AG04450 (cell line): ENCODE measurements at regions not wholly inside any gene's neighbourhood (a gene's known extent, or its start where the extent isn't known, plus 50 kb on each side); places are given as distances from the start of the nearest gene placed in this dataset.

Experiments used
- CTCF ChIA-PET: fragments of 300-600, 350-600 bp; formaldehyde crosslinking; extraction: SDS; loops from one replicate; lab custom pipeline; 2022; ENCODE audit warnings: antibody characterized with exemption, inconsistent platforms; lab: Charles Lee
- POLR2A ChIA-PET: fragments of 350-600 bp; formaldehyde crosslinking; extraction: SDS; loops from one replicate; lab custom pipeline; 2021; ENCODE audit warnings: antibody characterized with exemption, inconsistent platforms; lab: Yijun Ruan, JAX
- DNase-seq: peaks from one replicate; pipeline ENCODE4 v3.0.0-alpha.2; 2011; ENCODE audit warnings: low read depth, low spot score
- H3K27ac ChIP-seq: one replicate; pipeline ENCODE4 v1.5.1; 2012; ENCODE audit warnings: low read depth, low read length, control low read depth
- H3K27me3 ChIP-seq: one replicate; pipeline ENCODE4 v1.6.0; 2012; ENCODE audit warnings: low read length; ENCODE audit not compliant: control insufficient read depth, insufficient read depth
- H3K4me3 ChIP-seq: 2 replicates; pipeline ENCODE4 v1.5.1; 2011; ENCODE audit warnings: mild to moderate bottlenecking, low read depth, low read length, control low read depth
- H3K9me3 ChIP-seq: 2 replicates; pipeline ENCODE4 v1.5.1; 2012; ENCODE audit warnings: low read length; ENCODE audit not compliant: control insufficient read depth, insufficient read depth
- CTCF ChIP-seq: IDR thresholded peaks from 2 replicates; pipeline ENCODE4 v1.5.1; 2011; ENCODE audit warnings: low read depth, low read length, control low read depth, inconsistent platforms

- Histone ChIP-seq H3K4me3 (no peak overlapping the region), H3K27ac (no peak overlapping the region), H3K9me3 (no peaks in the 10 kb centered on the region), H3K27me3 (no peaks in the 10 kb centered on the region)
- TF ChIP-seq CTCF = no peak
- ChIA-PET POLR2A (no interaction called here), CTCF (no interaction called here)
- no peak for DNase-seq
Measured at GRCh38 chr6:66326228-66326627, 619.2 kb upstream of the EYS start.

GRCh38 chr6:66321017-66321416, 614.0 kb upstream of the EYS start:
- ChIA-PET POLR2A (no interaction called here), CTCF (no interaction called here)
- H3K9me3 ChIP-seq = no peaks in the 10 kb centered on the region
- TF ChIP-seq CTCF = no peak
- H3K27me3 ChIP-seq = no peaks in the 10 kb centered on the region
- no peak for DNase-seq
- no peak overlapping the region for H3K27ac ChIP-seq
- H3K4me3 ChIP-seq = no peak overlapping the region

GRCh38 chr6:66307490-66307889, 600.5 kb upstream of the EYS start:
- H3K4me3 ChIP-seq = no peak overlapping the region
- peaks cover 4% of the 10 kb centered on the region; the same call in 1 of the 2 replicates for H3K9me3 ChIP-seq
- H3K27ac ChIP-seq = no peak overlapping the region
- TF ChIP-seq CTCF = no peak
- no peaks in the 10 kb centered on the region for H3K27me3 ChIP-seq
- POLR2A ChIA-PET = no interaction called here
- CTCF ChIA-PET = no interaction called here
- no peak for DNase-seq

- no peak overlapping the region for H3K27ac ChIP-seq
- ChIA-PET POLR2A (no interaction called here), CTCF (no interaction called here)
- TF ChIP-seq CTCF = no peak
- H3K4me3 ChIP-seq = no peak overlapping the region
- no peaks in the 10 kb centered on the region for H3K27me3 ChIP-seq
- no peak for DNase-seq
- H3K9me3 ChIP-seq = no peaks in the 10 kb centered on the region
Measured at GRCh38 chr6:66291905-66292304, 584.9 kb upstream of the EYS start.

DNA sequence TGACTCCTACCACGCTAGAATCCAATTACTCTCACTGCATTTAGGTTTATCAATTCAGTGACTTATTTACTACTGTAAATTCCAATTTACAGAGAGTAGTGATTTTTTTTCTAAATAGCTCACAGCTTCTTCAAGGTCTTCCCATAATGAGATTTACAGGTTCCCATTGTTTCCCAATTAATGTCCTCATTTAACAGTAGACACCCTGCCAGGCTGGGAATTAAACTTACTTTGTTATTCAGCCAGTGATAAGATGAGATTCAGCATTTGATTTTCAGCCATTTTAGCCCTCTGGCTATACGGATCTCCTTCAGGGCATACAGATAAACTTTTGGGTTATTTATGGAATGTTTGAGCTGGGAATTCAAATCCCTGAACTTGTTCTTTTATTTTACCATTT, 582.9 kb upstream of the EYS start:
- no peaks in the 10 kb centered on the region for H3K27me3 ChIP-seq
- DNase-seq = no peak
- H3K4me3 ChIP-seq = no peak overlapping the region
- ChIA-PET CTCF (no interaction called here), POLR2A (no interaction called here)
- TF ChIP-seq CTCF = no peak
- no peaks in the 10 kb centered on the region for H3K9me3 ChIP-seq
- H3K27ac ChIP-seq = no peak overlapping the region
